Upper lobe of left lung (tissue), 6 donors: ENCODE measurements at regions not wholly inside any gene's neighbourhood (a gene's known extent, or its start where the extent isn't known, plus 50 kb on each side); places are given as distances from the start of the nearest gene placed in this dataset.
A peak's percentile ranks its signal among the peaks of the same experiment; 100 is the strongest.

Experiments used
- ATAC-seq, 2 donors: fragments of 200-7000 bp; cut with Tn5 transposase; one replicate each; pipeline ENCODE4 v1.9.1; 2022; ENCODE audit warnings: mild to moderate bottlenecking in 2 of 2, moderate library complexity in 2 of 2; ENCODE audit not compliant: low FRiP score in 2 of 2
- DNase-seq, 2 donors: peaks; one replicate each; pipeline ENCODE4 v3.0.0-alpha.2; 2019 to 2020
- H3K27ac ChIP-seq, 4 donors: fragments of 200-600 bp; sonication (generic); one replicate each; pipeline ENCODE4 v1.5.1; 2016 to 2019
- H3K27me3 ChIP-seq, 4 donors: fragments of 200-600 bp; sonication (generic); one replicate each; pipeline ENCODE4 v1.5.1; 2017 to 2019
- H3K36me3 ChIP-seq, 4 donors: fragments of 200-600 bp; sonication (generic); one replicate each; pipeline ENCODE4 v1.5.1; 2016 to 2019
- H3K4me1 ChIP-seq, 4 donors: fragments of 200-600 bp; sonication (generic); one replicate each; pipeline ENCODE4 v1.5.1; 2018 to 2019
- H3K4me3 ChIP-seq, 4 donors: fragments of 200-600 bp; sonication (generic); one replicate each; pipeline ENCODE4 v1.5.1; 2017 to 2019; ENCODE audit warnings: mild to moderate bottlenecking in 2 of 4, moderate library complexity in 1 of 4
- H3K9me3 ChIP-seq, 4 donors: fragments of 200-600 bp; sonication (generic); one replicate each; pipeline ENCODE4 v1.5.1; 2018 to 2019
- CTCF ChIP-seq, 6 experiments: fragments of 450-650 bp in 4 of 6; fragments of 200-600 bp in 2 of 6; sonication (generic) in 2 of 6; IDR thresholded peaks; one replicate each; pipeline ENCODE4 v1.5.1; 2016 to 2019; ENCODE audit warnings: antibody characterized with exemption in 6 of 6
- EP300 ChIP-seq, 4 donors: sonication (generic); formaldehyde crosslinking; IDR thresholded peaks; one replicate each; pipeline ENCODE4 v1.5.1; 2017; ENCODE audit warnings: antibody characterized with exemption in 4 of 4, control low read depth in 2 of 4
- POLR2A ChIP-seq, 4 donors: fragments of 450-650 bp; IDR thresholded peaks; one replicate each; pipeline ENCODE4 v1.5.1; 2016 to 2017; ENCODE audit warnings: antibody characterized with exemption in 4 of 4, mild to moderate bottlenecking in 2 of 4
- POLR2AphosphoS5 ChIP-seq, 2 donors: sonication (generic); formaldehyde crosslinking; IDR thresholded peaks; one replicate each; pipeline ENCODE4 v1.5.1; 2017; ENCODE audit warnings: antibody characterized with exemption in 2 of 2
- WGBS, 2 donors: methylation state at CpG; one replicate each; pipeline ENCODE4 v1.1.5; 2017 to 2018; 5-methylcytosine and 5-hydroxymethylcytosine counted together
- donor health status: DM: no; HTN: no; CAD: no; lungs with moderate emphysema.
- donor health status: DM: no; HTN: yes; CAD: no; lungs with severe emphysema.

DNA sequence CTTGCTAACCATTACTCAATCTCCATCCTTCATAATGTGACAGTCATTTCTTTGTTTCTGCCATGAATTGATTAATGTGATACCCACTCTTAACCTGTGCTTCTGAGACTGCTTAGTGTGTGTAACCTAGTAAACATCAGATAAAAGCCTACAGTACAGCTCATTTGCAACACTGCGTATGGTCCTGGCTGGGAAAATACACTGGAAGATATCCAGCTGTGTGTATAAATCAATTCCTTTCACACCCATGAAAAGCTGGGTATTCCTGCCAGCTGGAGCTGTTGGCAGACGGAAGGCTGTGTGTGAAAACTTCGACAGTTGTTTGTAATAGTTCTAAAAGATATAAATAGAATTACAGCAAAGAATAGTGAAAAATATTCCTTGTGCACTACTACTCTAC, 509.2 kb downstream of the FRK start:
- Histone ChIP-seq H3K27me3 (no peaks in the 10 kb centered on the region), H3K9me3 (no peaks in the 10 kb centered on the region), H3K4me1 (no peaks in the 10 kb centered on the region), H3K36me3 (no peaks in the 10 kb centered on the region), H3K4me3 (no peak overlapping the region), H3K27ac (no peak overlapping the region)
- no peak for TF ChIP-seq EP300 (IDR thresholded peaks at IDR 0.05)
- no peak for TF ChIP-seq POLR2AphosphoS5 (IDR thresholded peaks at IDR 0.05)
- TF ChIP-seq CTCF (IDR thresholded peaks at IDR 0.05), result no peak
- TF ChIP-seq POLR2A (IDR thresholded peaks at IDR 0.05), result no peak
- ATAC-seq (no peak), DNase-seq (no peak)
- 34 to 39% methylated on average over 3 of the region's 3 CpGs for WGBS, 2 donors

DNA sequence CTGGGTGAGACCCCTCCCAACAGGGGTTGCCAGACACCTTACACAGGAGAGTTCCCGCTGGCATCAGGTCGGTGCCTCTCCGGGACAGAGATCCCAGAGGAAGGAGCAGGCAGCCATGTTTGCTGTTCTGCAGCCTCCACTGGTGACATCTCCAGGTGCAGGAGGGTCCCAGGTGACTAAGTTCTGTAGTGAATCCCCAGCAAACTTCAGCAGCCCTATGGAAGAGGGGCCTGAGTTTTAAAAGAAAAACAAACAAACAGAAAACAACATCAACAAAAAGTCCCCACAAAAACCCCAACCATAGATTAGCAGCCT, 515.1 kb downstream of the FRK start:
- Histone ChIP-seq H3K36me3 (no peaks in the 10 kb centered on the region), H3K4me1 (no peaks in the 10 kb centered on the region), H3K27me3 (no peaks in the 10 kb centered on the region), H3K27ac (no peak overlapping the region), H3K9me3 (no peaks in the 10 kb centered on the region), H3K4me3 (no peak overlapping the region)
- no peak for ATAC-seq
- WGBS, 2 donors, result 66% methylated on average over 3 of the region's 3 CpGs; no CpG with 5 or more reads in 1 of the 2 donors
- TF ChIP-seq POLR2AphosphoS5 (IDR thresholded peaks at IDR 0.05) (no peak), EP300 (IDR thresholded peaks at IDR 0.05) (no peak)
- no peak for DNase-seq

GRCh38 chr6:115544765-115545671, 515.7 kb downstream of the FRK start:
- no peak for TF ChIP-seq CTCF (IDR thresholded peaks at IDR 0.05)
- TF ChIP-seq POLR2A (IDR thresholded peaks at IDR 0.05), result no peak
- no peak for TF ChIP-seq EP300 (IDR thresholded peaks at IDR 0.05)
- TF ChIP-seq POLR2AphosphoS5 (IDR thresholded peaks at IDR 0.05), result no peak
- Histone ChIP-seq H3K36me3 (no peaks in the 10 kb centered on the region), H3K4me3 (no peak overlapping the region), H3K27ac (no peak overlapping the region), H3K9me3 (no peaks in the 10 kb centered on the region), H3K4me1 (no peaks in the 10 kb centered on the region), H3K27me3 (no peaks in the 10 kb centered on the region)
- 80 to 90% methylated on average over 11 to 23 of the region's 23 CpGs for WGBS, 2 donors
- ATAC-seq, result peak in 1 of 2 donors; percentile 29
- DNase-seq, result peak in 1 of 2 donors; percentile 8

DNA sequence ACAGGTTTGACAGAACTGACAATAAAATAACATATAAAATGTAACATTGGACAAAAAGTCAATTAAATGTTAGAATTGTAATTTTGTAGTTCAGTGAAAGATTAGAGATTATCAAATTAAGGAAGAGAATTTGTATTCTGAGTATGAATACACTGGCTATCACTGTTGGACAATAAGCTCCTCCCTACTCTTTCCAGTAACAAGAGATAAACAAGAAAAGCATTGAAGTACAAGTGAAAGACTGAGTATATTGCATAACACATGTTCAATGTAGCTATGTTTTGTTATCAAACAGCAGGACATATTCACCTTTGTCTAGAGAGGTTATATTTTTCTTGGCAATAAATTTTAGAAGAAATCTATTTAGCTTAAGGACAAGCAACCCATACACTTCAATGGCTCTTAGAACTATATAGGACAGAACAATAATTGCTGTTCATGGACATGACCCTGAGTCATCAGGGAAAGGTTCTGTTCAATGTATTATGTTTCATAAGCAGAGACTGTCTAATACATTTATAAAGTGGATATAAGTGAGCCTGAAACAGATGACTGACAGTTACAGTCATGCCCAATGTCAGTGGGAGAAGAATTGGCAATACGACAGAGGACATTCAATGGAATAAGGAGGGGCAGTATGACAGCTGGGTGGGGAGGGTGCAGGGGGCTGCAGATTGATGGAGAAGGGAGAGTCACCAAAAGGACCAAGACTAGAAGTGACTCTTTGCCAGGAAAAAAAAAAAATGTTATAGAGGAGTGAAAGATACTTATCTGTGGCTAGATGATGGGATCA, 520.4 kb downstream of the FRK start:
- Histone ChIP-seq H3K4me3 (no peak overlapping the region), H3K27me3 (no peaks in the 10 kb centered on the region), H3K27ac (no peak overlapping the region), H3K36me3 (no peaks in the 10 kb centered on the region), H3K9me3 (no peaks in the 10 kb centered on the region), H3K4me1 (no peaks in the 10 kb centered on the region)
- ATAC-seq, result no peak
- DNase-seq, result no peak
- WGBS, 2 donors, result 78 to 88% methylated on average over 1 of the region's 1 CpG
- no peak for TF ChIP-seq EP300 (IDR thresholded peaks at IDR 0.05)

- no peak for TF ChIP-seq EP300 (IDR thresholded peaks at IDR 0.05)
- no peak for TF ChIP-seq CTCF (IDR thresholded peaks at IDR 0.05)
- no peak for TF ChIP-seq POLR2A (IDR thresholded peaks at IDR 0.05)
- no peak for TF ChIP-seq POLR2AphosphoS5 (IDR thresholded peaks at IDR 0.05)
- H3K9me3 ChIP-seq, result no peaks in the 10 kb centered on the region
- ATAC-seq (no peak), DNase-seq (no peak)
- H3K27ac ChIP-seq, result no peak overlapping the region
- H3K4me1 ChIP-seq, result no peaks in the 10 kb centered on the region
- no peak overlapping the region for H3K4me3 ChIP-seq
- H3K36me3 ChIP-seq, result no peaks in the 10 kb centered on the region
- no peaks in the 10 kb centered on the region for H3K27me3 ChIP-seq
- 89 to 91% methylated on average over 6 of the region's 6 CpGs for WGBS, 2 donors
These were observed 521.2 kb downstream of the FRK start for GRCh38 chr6:115539531-115539930.
